GM23338 (cell line): ENCODE measurements at regions not wholly inside any gene's neighbourhood (a gene's known extent, or its start where the extent isn't known, plus 50 kb on each side); places are given as distances from the start of the nearest gene placed in this dataset.

ENCODE experiments used
- ATAC-seq: fragments of 200-7000 bp; cut with Tn5 transposase; 3 replicates; pipeline ENCODE4 v1.9.1; 2020
- DNase-seq: peaks from one replicate; pipeline ENCODE4 v3.0.0-alpha.2; 2015; ENCODE audit warnings: low spot score
- H2AFZ ChIP-seq: fragments of 200-600 bp; sonication (generic); 2 replicates; pipeline ENCODE4 v1.8.0; 2016; ENCODE audit warnings: antibody characterized with exemption, mild to moderate bottlenecking, moderate library complexity
- H3F3A ChIP-seq: fragments of 200-600 bp; sonication (generic); replicated peaks from 2 replicates; pipeline ENCODE4 v1.8.0; 2017; ENCODE audit warnings: antibody characterized with exemption, mixed run types, low read depth
- H3K27ac ChIP-seq: fragments of 200-600 bp; sonication (generic); 2 replicates; pipeline ENCODE4 v1.6.1; 2016; ENCODE audit warnings: low read depth
- H3K27me3 ChIP-seq: fragments of 200-600 bp; sonication (generic); 2 replicates; pipeline ENCODE4 v1.8.0; 2016; ENCODE audit warnings: mild to moderate bottlenecking, mixed run types, moderate library complexity; ENCODE audit not compliant: insufficient read depth
- H3K36me3 ChIP-seq: fragments of 200-600 bp; sonication (generic); 2 replicates; pipeline ENCODE4 v1.8.0; 2016; ENCODE audit warnings: mild to moderate bottlenecking; ENCODE audit not compliant: insufficient read depth
- H3K4me1 ChIP-seq: fragments of 200-600 bp; sonication (generic); 2 replicates; pipeline ENCODE4 v1.8.0; 2016; ENCODE audit warnings: mild to moderate bottlenecking, moderate library complexity; ENCODE audit not compliant: insufficient read depth
- H3K4me2 ChIP-seq: fragments of 200-600 bp; sonication (generic); 2 replicates; pipeline ENCODE4 v1.7.1; 2017; ENCODE audit warnings: mixed run types
- H3K4me3 ChIP-seq: fragments of 200-600 bp; sonication (generic); 2 replicates; pipeline ENCODE4 v1.6.1; 2016; ENCODE audit warnings: mixed run types
- H3K79me2 ChIP-seq: fragments of 200-600 bp; sonication (generic); replicated peaks from 2 replicates; pipeline ENCODE4 v1.8.0; 2017; ENCODE audit warnings: mild to moderate bottlenecking; ENCODE audit not compliant: insufficient read depth
- H3K9me2 ChIP-seq: fragments of 200-600 bp; sonication (generic); 2 replicates; pipeline ENCODE4 v1.8.0; 2017; ENCODE audit not compliant: insufficient read depth
- H4K20me1 ChIP-seq: fragments of 200-600 bp; sonication (generic); replicated peaks from 2 replicates; pipeline ENCODE4 v1.8.0; 2017; ENCODE audit warnings: mild to moderate bottlenecking; ENCODE audit not compliant: insufficient read depth
- H3K27ac Mint-ChIP-seq: 2 replicates; pipeline ENCODE4 v1.8.0; 2020; ENCODE audit warnings: inconsistent platforms, mild to moderate bottlenecking, moderate library complexity, mixed read lengths
- H3K27me3 Mint-ChIP-seq: 3 replicates; pipeline ENCODE4 v1.8.0; 2022; ENCODE audit warnings: low read depth, mild to moderate bottlenecking, moderate library complexity, mixed read lengths, inconsistent platforms; ENCODE audit not compliant: insufficient read depth, poor library complexity
- H3K36me3 Mint-ChIP-seq: 3 replicates; pipeline ENCODE4 v1.8.0; 2021; ENCODE audit warnings: low read depth, mild to moderate bottlenecking, inconsistent platforms, moderate library complexity, mixed read lengths
- H3K4me1 Mint-ChIP-seq: 3 replicates; pipeline ENCODE4 v1.8.0; 2020; ENCODE audit warnings: mild to moderate bottlenecking, inconsistent platforms, mixed read lengths
- H3K4me3 Mint-ChIP-seq: 3 replicates; pipeline ENCODE4 v1.8.0; 2021; ENCODE audit warnings: moderate library complexity, mild to moderate bottlenecking, inconsistent platforms, mixed read lengths
- H3K9me3 Mint-ChIP-seq: 3 replicates; pipeline ENCODE4 v1.8.0; 2020; ENCODE audit warnings: moderate library complexity, mild to moderate bottlenecking, inconsistent platforms, mixed read lengths
- CREB1 ChIP-seq: fragments of 250-450 bp; sonication (Bioruptor Pico); IDR thresholded peaks from 2 replicates; pipeline ENCODE4 v1.5.0; 2020; ENCODE audit warnings: low read depth, mild to moderate bottlenecking, moderate library complexity
- EZH2phosphoT487 ChIP-seq: fragments of 200-600 bp; sonication (generic); IDR thresholded peaks from one replicate; pipeline ENCODE4 v1.8.1; 2018; ENCODE audit warnings: antibody characterized with exemption; ENCODE audit not compliant: unreplicated experiment
- JUNB ChIP-seq: IDR thresholded peaks from one replicate; pipeline ENCODE4 v1.6.1; 2016; ENCODE audit warnings: antibody characterized with exemption; ENCODE audit not compliant: unreplicated experiment
- NANOG ChIP-seq: IDR thresholded peaks from 2 replicates; pipeline ENCODE4 v1.6.1; 2016; ENCODE audit warnings: antibody characterized with exemption, borderline replicate concordance
- POLR2AphosphoS5 ChIP-seq: IDR thresholded peaks from 2 replicates; pipeline ENCODE4 v1.6.1; 2016; ENCODE audit warnings: antibody characterized with exemption, low read depth
- STAT1 ChIP-seq: IDR thresholded peaks from one replicate; pipeline ENCODE4 v1.6.1; 2016; ENCODE audit warnings: antibody characterized with exemption; ENCODE audit not compliant: unreplicated experiment
- ZNF114 ChIP-seq: fragments of 250-450 bp; sonication (Bioruptor Pico); IDR thresholded peaks from 2 replicates; pipeline ENCODE4 v1.5.0; 2020; ENCODE audit warnings: mild to moderate bottlenecking, moderate library complexity
- TF ChIP-seq, protein P1 (sequence below): IDR thresholded peaks from 2 replicates; pipeline ENCODE4 v1.6.1; 2016; ENCODE audit warnings: antibody characterized with exemption
- TF ChIP-seq, protein P2 (sequence below), 2 experiments: fragments of 200-600 bp in 1 of 2; sonication (generic) in 1 of 2; conservative IDR thresholded peaks; 2 replicates each; pipeline versions ENCODE4 v1.5.1 to v1.6.1; 2016 to 2017; ENCODE audit warnings: antibody characterized with exemption in 2 of 2, low read depth in 2 of 2, mild to moderate bottlenecking in 2 of 2, moderate library complexity in 1 of 2
- TF ChIP-seq, protein P3 (sequence below): IDR thresholded peaks from one replicate; pipeline ENCODE4 v1.6.1; 2018; ENCODE audit warnings: antibody characterized with exemption; ENCODE audit not compliant: unreplicated experiment

DNA sequence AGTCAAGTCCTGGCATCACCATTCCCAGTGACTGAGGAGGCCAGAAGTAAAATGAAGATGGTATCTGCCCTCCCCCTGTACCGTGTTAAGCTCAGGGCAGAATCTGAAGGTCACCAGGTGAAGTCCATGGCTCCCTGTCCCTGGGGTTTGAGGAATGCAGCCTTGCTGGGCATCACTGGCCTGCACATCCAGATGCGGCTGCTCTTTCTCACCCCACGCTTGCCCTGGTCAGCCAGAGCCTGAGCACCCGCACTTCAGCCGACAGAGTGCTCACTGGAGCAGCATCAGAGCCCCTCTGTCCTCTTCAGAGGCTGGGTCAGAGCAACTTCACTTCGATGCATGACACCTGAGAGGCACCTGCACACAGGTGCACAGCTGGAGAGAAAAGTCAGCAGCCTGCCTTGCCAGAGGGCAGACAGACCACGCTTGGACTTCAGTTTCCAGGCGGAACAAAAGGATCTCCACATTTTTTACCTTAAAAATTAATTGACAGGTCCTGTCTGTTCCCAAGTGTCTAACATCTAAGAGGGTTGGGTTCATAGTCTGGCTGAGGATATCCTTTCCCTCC lies 267.3 kb downstream of the ANAPC1 start (continued):
- TF ChIP-seq, protein P1, sequence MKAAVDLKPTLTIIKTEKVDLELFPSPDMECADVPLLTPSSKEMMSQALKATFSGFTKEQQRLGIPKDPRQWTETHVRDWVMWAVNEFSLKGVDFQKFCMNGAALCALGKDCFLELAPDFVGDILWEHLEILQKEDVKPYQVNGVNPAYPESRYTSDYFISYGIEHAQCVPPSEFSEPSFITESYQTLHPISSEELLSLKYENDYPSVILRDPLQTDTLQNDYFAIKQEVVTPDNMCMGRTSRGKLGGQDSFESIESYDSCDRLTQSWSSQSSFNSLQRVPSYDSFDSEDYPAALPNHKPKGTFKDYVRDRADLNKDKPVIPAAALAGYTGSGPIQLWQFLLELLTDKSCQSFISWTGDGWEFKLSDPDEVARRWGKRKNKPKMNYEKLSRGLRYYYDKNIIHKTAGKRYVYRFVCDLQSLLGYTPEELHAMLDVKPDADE: no peak
- TF ChIP-seq POLR2AphosphoS5: no peak

DNA sequence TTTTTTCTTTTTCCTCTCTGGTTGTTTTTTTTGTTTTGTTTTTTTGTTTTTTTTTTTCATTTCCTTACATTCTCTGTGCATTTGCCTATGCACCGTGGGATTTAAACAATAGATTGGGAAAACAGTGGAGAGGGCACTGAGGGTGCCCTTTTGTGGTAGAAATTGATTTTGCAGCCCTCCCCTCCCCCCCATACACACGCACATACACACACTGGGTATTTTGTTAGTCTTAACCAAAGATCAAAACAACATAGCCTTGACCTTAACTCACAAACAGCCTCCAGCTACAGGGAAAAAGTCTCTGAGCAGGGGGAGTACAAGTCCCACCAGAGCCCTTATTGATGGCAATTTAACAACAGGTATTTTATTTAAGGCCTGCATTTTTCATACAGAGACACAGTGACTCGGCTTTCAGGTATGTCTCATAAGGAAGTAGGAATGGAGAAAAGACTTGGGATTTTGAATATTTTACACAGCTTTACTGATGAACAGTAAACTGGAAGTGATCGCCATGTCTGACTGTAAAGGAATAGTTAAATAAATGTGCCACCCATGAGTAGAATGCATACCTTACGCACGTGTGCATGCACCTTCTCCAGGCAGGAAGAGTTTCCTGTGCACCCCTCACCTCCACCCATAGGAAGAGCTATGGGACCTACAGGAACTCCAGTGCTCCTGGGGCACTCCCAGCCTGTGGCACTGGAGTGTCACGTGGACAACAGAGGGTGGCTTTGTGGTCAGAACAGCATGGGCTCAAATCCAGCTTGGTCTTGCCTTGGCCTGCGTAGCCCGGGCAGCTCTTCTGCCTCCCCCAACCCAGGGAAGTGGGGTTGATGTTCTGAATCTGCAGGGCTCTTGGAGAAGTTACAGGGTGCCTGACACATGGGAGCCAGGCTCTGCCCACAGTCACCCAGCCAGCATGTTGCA lies 266.4 kb downstream of the ANAPC1 start:
- H3K27me3 ChIP-seq: no peaks in the 10 kb centered on the region
- no peak overlapping the region for H3K4me2 ChIP-seq
- Mint-ChIP-seq H3K4me3 (no peak overlapping the region), H3K9me3 (peaks cover 3% of the 10 kb centered on the region; the same call in 2 of the 3 replicates), H3K4me1 (peaks cover 20% of the 10 kb centered on the region), H3K27me3 (no peaks in the 10 kb centered on the region), H3K36me3 (peaks cover 2% of the 10 kb centered on the region; the same call in 1 of the 3 replicates), H3K27ac (peak overlapping the region; percentile 65; the same call in 1 of the 2 replicates)
- H3K4me3 ChIP-seq: no peak overlapping the region
- no peak for TF ChIP-seq ZNF114 (CRISPR knock-in tag)
- no peak for TF ChIP-seq JUNB
- TF ChIP-seq EZH2phosphoT487: no peak
- no peak for TF ChIP-seq NANOG
- TF ChIP-seq CREB1 (CRISPR knock-in tag): no peak
- TF ChIP-seq, protein P2, sequence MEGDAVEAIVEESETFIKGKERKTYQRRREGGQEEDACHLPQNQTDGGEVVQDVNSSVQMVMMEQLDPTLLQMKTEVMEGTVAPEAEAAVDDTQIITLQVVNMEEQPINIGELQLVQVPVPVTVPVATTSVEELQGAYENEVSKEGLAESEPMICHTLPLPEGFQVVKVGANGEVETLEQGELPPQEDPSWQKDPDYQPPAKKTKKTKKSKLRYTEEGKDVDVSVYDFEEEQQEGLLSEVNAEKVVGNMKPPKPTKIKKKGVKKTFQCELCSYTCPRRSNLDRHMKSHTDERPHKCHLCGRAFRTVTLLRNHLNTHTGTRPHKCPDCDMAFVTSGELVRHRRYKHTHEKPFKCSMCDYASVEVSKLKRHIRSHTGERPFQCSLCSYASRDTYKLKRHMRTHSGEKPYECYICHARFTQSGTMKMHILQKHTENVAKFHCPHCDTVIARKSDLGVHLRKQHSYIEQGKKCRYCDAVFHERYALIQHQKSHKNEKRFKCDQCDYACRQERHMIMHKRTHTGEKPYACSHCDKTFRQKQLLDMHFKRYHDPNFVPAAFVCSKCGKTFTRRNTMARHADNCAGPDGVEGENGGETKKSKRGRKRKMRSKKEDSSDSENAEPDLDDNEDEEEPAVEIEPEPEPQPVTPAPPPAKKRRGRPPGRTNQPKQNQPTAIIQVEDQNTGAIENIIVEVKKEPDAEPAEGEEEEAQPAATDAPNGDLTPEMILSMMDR (conservative IDR thresholded peaks at IDR 0.05; ENCODE audit: low read depth in 2 of 2): no peak
- no peak for TF ChIP-seq STAT1
- TF ChIP-seq, protein P3, sequence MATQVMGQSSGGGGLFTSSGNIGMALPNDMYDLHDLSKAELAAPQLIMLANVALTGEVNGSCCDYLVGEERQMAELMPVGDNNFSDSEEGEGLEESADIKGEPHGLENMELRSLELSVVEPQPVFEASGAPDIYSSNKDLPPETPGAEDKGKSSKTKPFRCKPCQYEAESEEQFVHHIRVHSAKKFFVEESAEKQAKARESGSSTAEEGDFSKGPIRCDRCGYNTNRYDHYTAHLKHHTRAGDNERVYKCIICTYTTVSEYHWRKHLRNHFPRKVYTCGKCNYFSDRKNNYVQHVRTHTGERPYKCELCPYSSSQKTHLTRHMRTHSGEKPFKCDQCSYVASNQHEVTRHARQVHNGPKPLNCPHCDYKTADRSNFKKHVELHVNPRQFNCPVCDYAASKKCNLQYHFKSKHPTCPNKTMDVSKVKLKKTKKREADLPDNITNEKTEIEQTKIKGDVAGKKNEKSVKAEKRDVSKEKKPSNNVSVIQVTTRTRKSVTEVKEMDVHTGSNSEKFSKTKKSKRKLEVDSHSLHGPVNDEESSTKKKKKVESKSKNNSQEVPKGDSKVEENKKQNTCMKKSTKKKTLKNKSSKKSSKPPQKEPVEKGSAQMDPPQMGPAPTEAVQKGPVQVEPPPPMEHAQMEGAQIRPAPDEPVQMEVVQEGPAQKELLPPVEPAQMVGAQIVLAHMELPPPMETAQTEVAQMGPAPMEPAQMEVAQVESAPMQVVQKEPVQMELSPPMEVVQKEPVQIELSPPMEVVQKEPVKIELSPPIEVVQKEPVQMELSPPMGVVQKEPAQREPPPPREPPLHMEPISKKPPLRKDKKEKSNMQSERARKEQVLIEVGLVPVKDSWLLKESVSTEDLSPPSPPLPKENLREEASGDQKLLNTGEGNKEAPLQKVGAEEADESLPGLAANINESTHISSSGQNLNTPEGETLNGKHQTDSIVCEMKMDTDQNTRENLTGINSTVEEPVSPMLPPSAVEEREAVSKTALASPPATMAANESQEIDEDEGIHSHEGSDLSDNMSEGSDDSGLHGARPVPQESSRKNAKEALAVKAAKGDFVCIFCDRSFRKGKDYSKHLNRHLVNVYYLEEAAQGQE: no peak
- H3K79me2 ChIP-seq: no peaks in the 10 kb centered on the region
- H3K4me1 ChIP-seq: no peaks in the 10 kb centered on the region; the same call in 1 of the 2 replicates
- H3F3A ChIP-seq: no peaks in the 10 kb centered on the region
- no peak; the same call in 2 of the 3 replicates for ATAC-seq
- peaks cover 8% of the 10 kb centered on the region for H3K9me2 ChIP-seq
- H2AFZ ChIP-seq: 0 out of 2 replicates have a peak overlapping the region, but pooled peaks have one; percentile 7
- DNase-seq: no peak
- no peaks in the 10 kb centered on the region for H3K36me3 ChIP-seq
- no peaks in the 10 kb centered on the region for H4K20me1 ChIP-seq
- no peak overlapping the region for H3K27ac ChIP-seq
